GM12878 (cell line): ENCODE measurements at regions not wholly inside any gene's neighbourhood (a gene's known extent, or its start where the extent isn't known, plus 50 kb on each side); places are given as distances from the start of the nearest gene placed in this dataset.

Experiments used
- ATAC-seq: fragments of 200-7000 bp; cut with Tn5 transposase; 3 replicates; pipeline ENCODE4 v1.9.1; 2020; ENCODE audit warnings: mild to moderate bottlenecking, moderate library complexity
- BruUV-seq: library from RNA; stranded (reverse); fragments of 400-500 nt; replicated peaks from 2 replicates; lab custom pipeline; 2021; lab: Mats Ljungman, UMichigan
- CTCF ChIA-PET: fragments of 300-600 bp; sonication (Branson Sonifier 250); formaldehyde crosslinking; extraction: SDS; loops from one replicate; lab custom pipeline; 2021; ENCODE audit warnings: inconsistent platforms; lab: Yijun Ruan, JAX
- POLR2A ChIA-PET: fragments of 350-600 bp; formaldehyde crosslinking; extraction: SDS; loops from one replicate; lab custom pipeline; 2021; ENCODE audit warnings: inconsistent platforms; lab: Charles Lee
- RAD21 ChIA-PET: fragments of 300-600 bp; sonication (Branson Sonifier 250); formaldehyde crosslinking; loops from one replicate; lab custom pipeline; 2023; ENCODE audit warnings: antibody characterized with exemption; ENCODE audit not compliant: unreplicated experiment; lab: Charles Lee
- SMC1A ChIA-PET: fragments of 300-600 bp; sonication (Branson Sonifier 250); formaldehyde crosslinking; loops from one replicate; lab custom pipeline; 2023; ENCODE audit not compliant: unreplicated experiment, uncharacterized antibody; lab: Charles Lee
- DNase-seq: peaks from one replicate; pipeline ENCODE4 v3.0.0-alpha.2; 2011; ENCODE audit warnings: low read depth, low spot score
- FAIRE-seq: peaks from 3 replicates; lab custom pipeline; 2011; peaks lifted over from hg19 to GRCh38; lab: Jason Lieb, UNC
- H2AFZ ChIP-seq: 2 replicates; pipeline ENCODE4 v1.6.0; 2011; ENCODE audit warnings: low read depth, low read length, control low read depth; ENCODE audit not compliant: control insufficient read depth
- H3K27ac ChIP-seq: 2 replicates; pipeline ENCODE4 v1.5.1; 2011; ENCODE audit warnings: control low read depth; ENCODE audit not compliant: control insufficient read depth, insufficient read depth
- H3K27me3 ChIP-seq, 2 experiments: replicated peaks in 1 of 2; 2 replicates each; pipeline versions ENCODE4 v1.6.0 to v1.6.1; 2011; ENCODE audit warnings: low read length in 1 of 2; ENCODE audit not compliant: control insufficient read depth in 2 of 2, insufficient read depth in 2 of 2
- H3K36me3 ChIP-seq, 2 experiments: 2 replicates each; pipeline ENCODE4 v1.5.1; 2011; ENCODE audit warnings: low read length in 1 of 2; ENCODE audit not compliant: control insufficient read depth in 2 of 2, insufficient read depth in 2 of 2
- H3K4me1 ChIP-seq: 2 replicates; pipeline ENCODE4 v1.6.1; 2011; ENCODE audit warnings: mild to moderate bottlenecking, low read length, moderate library complexity, mixed read lengths; ENCODE audit not compliant: control insufficient read depth, insufficient read depth
- H3K4me2 ChIP-seq: 2 replicates; pipeline ENCODE4 v1.6.0; 2011; ENCODE audit warnings: control low read depth; ENCODE audit not compliant: control insufficient read depth, insufficient read depth
- H3K4me3 ChIP-seq: fragments of 200-600 bp; sonication (generic); 2 replicates; pipeline ENCODE4 v1.5.1; 2016
- H3K79me2 ChIP-seq: 2 replicates; pipeline ENCODE4 v1.6.0; 2011; ENCODE audit warnings: low read length; ENCODE audit not compliant: control insufficient read depth, insufficient read depth
- H3K9ac ChIP-seq: 2 replicates; pipeline ENCODE4 v1.8.0; 2011; ENCODE audit warnings: low read length, control low read depth, mixed read lengths; ENCODE audit not compliant: control insufficient read depth, insufficient read depth
- H3K9me3 ChIP-seq: replicated peaks from 3 replicates; pipeline ENCODE4 v1.5.1; 2011; ENCODE audit warnings: mild to moderate bottlenecking, low read length; ENCODE audit not compliant: control insufficient read depth, insufficient read depth
- H4K20me1 ChIP-seq: 2 replicates; pipeline ENCODE4 v1.6.0; 2011; ENCODE audit not compliant: control insufficient read depth, insufficient read depth
- CBX3 ChIP-seq: fragments of 200-600 bp; sonication (generic); IDR thresholded peaks from 2 replicates; pipeline ENCODE4 v1.6.1; 2016; ENCODE audit warnings: low read depth, borderline replicate concordance
- CREM ChIP-seq: IDR thresholded peaks from 2 replicates; pipeline ENCODE4 v1.6.1; 2014; ENCODE audit warnings: antibody characterized with exemption, low read depth
- IKZF1 ChIP-seq: fragments of 450-650 bp; conservative IDR thresholded peaks from 2 replicates; pipeline ENCODE4 v1.6.1; 2017; ENCODE audit warnings: antibody characterized with exemption, mild to moderate bottlenecking
- KDM1A ChIP-seq: fragments of 200-600 bp; sonication (generic); IDR thresholded peaks from 2 replicates; pipeline ENCODE4 v1.6.1; 2016; ENCODE audit warnings: borderline replicate concordance
- MYB ChIP-seq: fragments of 150-350 bp; IDR thresholded peaks from 2 replicates; pipeline ENCODE4 v1.6.1; 2014; ENCODE audit warnings: mild to moderate bottlenecking, low read depth, low read length, borderline replicate concordance
- NKRF ChIP-seq: fragments of 450-650 bp; conservative IDR thresholded peaks from 2 replicates; pipeline ENCODE4 v1.6.1; 2017; ENCODE audit warnings: mild to moderate bottlenecking, moderate library complexity
- RBBP5 ChIP-seq: fragments of 200-600 bp; sonication (generic); conservative IDR thresholded peaks from 2 replicates; pipeline ENCODE4 v1.6.1; 2016
- SUPT20H ChIP-seq: IDR thresholded peaks from 2 replicates; pipeline ENCODE4 v1.6.1; 2011; ENCODE audit warnings: low read depth, mild to moderate bottlenecking, low read length, moderate library complexity, borderline replicate concordance; ENCODE audit not compliant: control insufficient read depth
- whole genome bisulfite sequencing: methylation state at CpG from one replicate; pipeline ENCODE4 v1.1.6; 2016; ENCODE audit warnings: low lambda C conversion rate; ENCODE audit not compliant: insufficient replicate concordance, insufficient coverage; ENCODE audit errors: missing lambda C conversion rate; 5-methylcytosine and 5-hydroxymethylcytosine counted together
- in situ Hi-C: fragments of 300-500 bp; cut with MboI; formaldehyde crosslinking; loops from 9 replicates; pipeline ENCODE4 v1.14.3; 2018; ENCODE audit warnings: mixed read lengths
- intact Hi-C: fragments of 100-400 bp; cut with micrococcal nuclease; formaldehyde crosslinking; loops from one replicate; pipeline ENCODE4 v1.14.2; 2022; ENCODE audit not compliant: unreplicated experiment
- TF ChIP-seq, protein P1 (sequence below): IDR thresholded peaks from 2 replicates; pipeline ENCODE4 v1.6.1; 2012; ENCODE audit warnings: mild to moderate bottlenecking, low read depth, low read length

DNA sequence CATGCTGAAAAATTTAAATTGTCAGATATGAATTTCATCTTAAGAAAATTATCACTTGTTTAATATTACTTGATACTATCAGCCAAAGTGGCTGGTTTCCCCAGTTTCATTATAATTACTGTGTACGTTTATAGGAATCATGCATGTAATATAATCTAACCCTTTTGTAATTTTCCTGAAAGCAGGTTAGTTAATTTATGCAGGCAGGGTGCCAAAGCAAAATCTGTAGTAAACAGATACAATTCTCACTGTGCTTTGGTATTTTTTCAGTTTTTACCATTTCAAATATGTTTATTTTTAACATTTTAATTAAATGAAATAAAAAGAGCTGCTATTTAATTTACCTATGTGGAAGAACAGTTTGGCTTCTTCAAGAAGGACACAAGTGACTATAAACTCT, 1227.5 kb upstream of the MIR17HG start:
- no peak for ATAC-seq
- 7% methylated on average over 1 of the region's 1 CpG for WGBS

More for the DNA sequence above, 1227.5 kb upstream of the MIR17HG start:
- no peak for TF ChIP-seq CREM
- TF ChIP-seq, protein P1, sequence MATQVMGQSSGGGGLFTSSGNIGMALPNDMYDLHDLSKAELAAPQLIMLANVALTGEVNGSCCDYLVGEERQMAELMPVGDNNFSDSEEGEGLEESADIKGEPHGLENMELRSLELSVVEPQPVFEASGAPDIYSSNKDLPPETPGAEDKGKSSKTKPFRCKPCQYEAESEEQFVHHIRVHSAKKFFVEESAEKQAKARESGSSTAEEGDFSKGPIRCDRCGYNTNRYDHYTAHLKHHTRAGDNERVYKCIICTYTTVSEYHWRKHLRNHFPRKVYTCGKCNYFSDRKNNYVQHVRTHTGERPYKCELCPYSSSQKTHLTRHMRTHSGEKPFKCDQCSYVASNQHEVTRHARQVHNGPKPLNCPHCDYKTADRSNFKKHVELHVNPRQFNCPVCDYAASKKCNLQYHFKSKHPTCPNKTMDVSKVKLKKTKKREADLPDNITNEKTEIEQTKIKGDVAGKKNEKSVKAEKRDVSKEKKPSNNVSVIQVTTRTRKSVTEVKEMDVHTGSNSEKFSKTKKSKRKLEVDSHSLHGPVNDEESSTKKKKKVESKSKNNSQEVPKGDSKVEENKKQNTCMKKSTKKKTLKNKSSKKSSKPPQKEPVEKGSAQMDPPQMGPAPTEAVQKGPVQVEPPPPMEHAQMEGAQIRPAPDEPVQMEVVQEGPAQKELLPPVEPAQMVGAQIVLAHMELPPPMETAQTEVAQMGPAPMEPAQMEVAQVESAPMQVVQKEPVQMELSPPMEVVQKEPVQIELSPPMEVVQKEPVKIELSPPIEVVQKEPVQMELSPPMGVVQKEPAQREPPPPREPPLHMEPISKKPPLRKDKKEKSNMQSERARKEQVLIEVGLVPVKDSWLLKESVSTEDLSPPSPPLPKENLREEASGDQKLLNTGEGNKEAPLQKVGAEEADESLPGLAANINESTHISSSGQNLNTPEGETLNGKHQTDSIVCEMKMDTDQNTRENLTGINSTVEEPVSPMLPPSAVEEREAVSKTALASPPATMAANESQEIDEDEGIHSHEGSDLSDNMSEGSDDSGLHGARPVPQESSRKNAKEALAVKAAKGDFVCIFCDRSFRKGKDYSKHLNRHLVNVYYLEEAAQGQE: no peak
- TF ChIP-seq SUPT20H: no peak
- no peak for TF ChIP-seq MYB
- no peak for TF ChIP-seq RBBP5
- TF ChIP-seq NKRF: no peak
- TF ChIP-seq IKZF1: no peak
- TF ChIP-seq KDM1A: no peak
- no peak for TF ChIP-seq CBX3
- TF ChIP-seq, all 136 proteins: peak for 0
- Histone ChIP-seq H3K27ac (no peak overlapping the region), H3K4me3 (no peak overlapping the region), H2AFZ (no peak overlapping the region), H3K79me2 (no peaks in the 10 kb centered on the region), H3K9me3 (no peaks in the 10 kb centered on the region), H3K27me3 (no peaks in the 10 kb centered on the region), H4K20me1 (no peaks in the 10 kb centered on the region), H3K4me2 (no peak overlapping the region), H3K36me3 (no peaks in the 10 kb centered on the region), H3K4me1 (no peaks in the 10 kb centered on the region), H3K9ac (no peak overlapping the region)
- ChIA-PET SMC1A (no interaction called here), POLR2A (no interaction called here), RAD21 (no interaction called here), CTCF (no interaction called here)
- no peak for FAIRE-seq
- DNase-seq: no peak
- no TSS peak for BruUV-seq
- in situ Hi-C loops (no loop called here), intact Hi-C loops (no loop called here)
